ENCODE measurements at regions not wholly inside any gene's neighbourhood (a gene's known extent, or its start where the extent isn't known, plus 50 kb on each side); places are given as distances from the start of the nearest gene placed in this dataset.

- DNase-seq (no peak), ATAC-seq (ENCODE audit: low read depth) (no peak)
- TF ChIP-seq CTCF (IDR thresholded peaks at IDR 0.05) (no peak), EZH2 (IDR thresholded peaks at IDR 0.05; ENCODE audit: borderline replicate concordance, insufficient read depth, low read depth, low read length, poor library complexity, severe bottlenecking) (no peak)
- Mint-ChIP-seq H3K27ac (no peak overlapping the region), H3K9me3 (ENCODE audit: insufficient read depth) (peaks cover 5% of the 10 kb centered on the region), H3K4me3 (no peak overlapping the region), H3K27me3 (no peaks in the 10 kb centered on the region), H3K4me1 (peaks cover 3% of the 10 kb centered on the region)
- no peaks in the 10 kb centered on the region for H4K20me1 ChIP-seq (ENCODE audit: control insufficient read depth, insufficient read depth, low read length, poor library complexity, severe bottlenecking)
- POLR2A ChIA-PET = no interaction called here
- H3K36me3 ChIP-seq (replicated peaks in 1 of 2; ENCODE audit: control extremely low read depth in 1 of 2, control insufficient read depth in 1 of 2, extremely low read depth in 1 of 2, insufficient read depth in 2 of 2, low read length in 1 of 2) = no peaks in the 10 kb centered on the region
- H3K27ac ChIP-seq (ENCODE audit: low read length in 2 of 2) = no peak overlapping the region
- H3K4me2 ChIP-seq (replicated peaks; ENCODE audit: low read depth, low read length, poor library complexity, severe bottlenecking) = no peak overlapping the region
- H3K9ac ChIP-seq (ENCODE audit: low read length) = no peak overlapping the region
- CTCF ChIA-PET = no interaction called here
- H2AFZ ChIP-seq (ENCODE audit: insufficient read depth, low read depth, low read length, poor library complexity, severe bottlenecking) = no peak overlapping the region
- H3K79me2 ChIP-seq (ENCODE audit: control insufficient read depth, insufficient read depth, low read length) = no peaks in the 10 kb centered on the region
- no peaks in the 10 kb centered on the region for H3K27me3 ChIP-seq (replicated peaks in 1 of 4; ENCODE audit: control extremely low read depth in 1 of 4, control insufficient read depth in 3 of 4, insufficient read depth in 4 of 4, low read length in 3 of 4)
- 100% methylated on average over 1 of the region's 3 CpGs for WGBS (ENCODE audit: insufficient coverage)
- no peaks in the 10 kb centered on the region for H3K4me1 ChIP-seq (ENCODE audit: control insufficient read depth in 2 of 2, insufficient read depth in 2 of 2, low read length in 2 of 2)
- no peaks in the 10 kb centered on the region for H3K9me3 ChIP-seq (ENCODE audit: control extremely low read depth in 1 of 3, control insufficient read depth in 2 of 3, insufficient read depth in 1 of 3, low read length in 2 of 3)
- intact Hi-C loops (cut with micrococcal nuclease) = no loop called here
- H3K4me3 ChIP-seq (ENCODE audit: control extremely low read depth in 1 of 5, extremely low read depth in 1 of 5, insufficient read depth in 1 of 5, low read depth in 2 of 5, low read length in 4 of 5) = no peak overlapping the region
These were observed 205.3 kb downstream of the AEBP2 start for GRCh38 chr12:19644571-19644970.

- Mint-ChIP-seq H3K4me3 (no peak overlapping the region), H3K4me1 (peaks cover 3% of the 10 kb centered on the region), H3K27ac (no peak overlapping the region), H3K9me3 (ENCODE audit: insufficient read depth) (peaks cover 5% of the 10 kb centered on the region), H3K27me3 (no peaks in the 10 kb centered on the region)
- intact Hi-C loops (cut with micrococcal nuclease) = no loop called here
- Histone ChIP-seq H3K27me3 (replicated peaks in 1 of 4; ENCODE audit: control extremely low read depth in 1 of 4, control insufficient read depth in 3 of 4, insufficient read depth in 4 of 4, low read length in 3 of 4) (no peaks in the 10 kb centered on the region), H4K20me1 (ENCODE audit: control insufficient read depth, insufficient read depth, low read length, poor library complexity, severe bottlenecking) (no peaks in the 10 kb centered on the region), H3K36me3 (replicated peaks in 1 of 2; ENCODE audit: control extremely low read depth in 1 of 2, control insufficient read depth in 1 of 2, extremely low read depth in 1 of 2, insufficient read depth in 2 of 2, low read length in 1 of 2) (no peaks in the 10 kb centered on the region), H3K9me3 (ENCODE audit: control extremely low read depth in 1 of 3, control insufficient read depth in 2 of 3, insufficient read depth in 1 of 3, low read length in 2 of 3) (no peaks in the 10 kb centered on the region), H3K4me2 (replicated peaks; ENCODE audit: low read depth, low read length, poor library complexity, severe bottlenecking) (no peak overlapping the region), H3K9ac (ENCODE audit: low read length) (no peak overlapping the region), H3K79me2 (ENCODE audit: control insufficient read depth, insufficient read depth, low read length) (no peaks in the 10 kb centered on the region), H3K27ac (ENCODE audit: low read length in 2 of 2) (no peak overlapping the region), H3K4me1 (ENCODE audit: control insufficient read depth in 2 of 2, insufficient read depth in 2 of 2, low read length in 2 of 2) (no peaks in the 10 kb centered on the region), H3K4me3 (ENCODE audit: control extremely low read depth in 1 of 5, extremely low read depth in 1 of 5, insufficient read depth in 1 of 5, low read depth in 2 of 5, low read length in 4 of 5) (no peak overlapping the region), H2AFZ (ENCODE audit: insufficient read depth, low read depth, low read length, poor library complexity, severe bottlenecking) (no peak overlapping the region)
- CTCF ChIA-PET = no interaction called here
- DNase-seq (no peak), ATAC-seq (ENCODE audit: low read depth) (no peak)
- TF ChIP-seq EZH2 (IDR thresholded peaks at IDR 0.05; ENCODE audit: borderline replicate concordance, insufficient read depth, low read depth, low read length, poor library complexity, severe bottlenecking) (no peak), CTCF (IDR thresholded peaks at IDR 0.05) (no peak)
- POLR2A ChIA-PET = no interaction called here
These were observed 206.5 kb downstream of the AEBP2 start for GRCh38 chr12:19645823-19646222.

All from B cell (primary cell).